ENCODE measurements at regions not wholly inside any gene's neighbourhood (a gene's known extent, or its start where the extent isn't known, plus 50 kb on each side); places are given as distances from the start of the nearest gene placed in this dataset.

DNA sequence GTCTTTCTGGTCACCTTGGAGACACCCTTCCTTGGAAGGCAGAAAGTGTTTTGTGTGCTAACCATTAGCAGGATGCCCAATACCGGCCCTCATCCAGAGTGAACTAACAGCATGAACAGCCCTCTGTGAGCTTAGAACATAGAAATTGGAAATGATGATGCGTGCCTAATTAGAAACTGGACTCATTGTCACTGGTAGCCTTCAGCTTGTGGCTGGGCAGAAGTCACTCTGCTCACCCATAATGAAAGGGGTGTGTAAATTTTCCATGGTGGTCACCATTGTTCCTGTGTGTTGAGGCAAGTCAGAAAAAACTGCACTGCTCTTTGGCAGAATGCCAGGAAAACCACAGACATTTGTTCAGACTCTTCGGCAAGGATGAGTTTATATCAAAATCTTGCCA lies 74.7 kb upstream of the CNTN4 start:
- no peaks in the 10 kb centered on the region for H3K9me3 ChIP-seq
- H3K27ac ChIP-seq: no peak overlapping the region
- TF ChIP-seq, protein P1, sequence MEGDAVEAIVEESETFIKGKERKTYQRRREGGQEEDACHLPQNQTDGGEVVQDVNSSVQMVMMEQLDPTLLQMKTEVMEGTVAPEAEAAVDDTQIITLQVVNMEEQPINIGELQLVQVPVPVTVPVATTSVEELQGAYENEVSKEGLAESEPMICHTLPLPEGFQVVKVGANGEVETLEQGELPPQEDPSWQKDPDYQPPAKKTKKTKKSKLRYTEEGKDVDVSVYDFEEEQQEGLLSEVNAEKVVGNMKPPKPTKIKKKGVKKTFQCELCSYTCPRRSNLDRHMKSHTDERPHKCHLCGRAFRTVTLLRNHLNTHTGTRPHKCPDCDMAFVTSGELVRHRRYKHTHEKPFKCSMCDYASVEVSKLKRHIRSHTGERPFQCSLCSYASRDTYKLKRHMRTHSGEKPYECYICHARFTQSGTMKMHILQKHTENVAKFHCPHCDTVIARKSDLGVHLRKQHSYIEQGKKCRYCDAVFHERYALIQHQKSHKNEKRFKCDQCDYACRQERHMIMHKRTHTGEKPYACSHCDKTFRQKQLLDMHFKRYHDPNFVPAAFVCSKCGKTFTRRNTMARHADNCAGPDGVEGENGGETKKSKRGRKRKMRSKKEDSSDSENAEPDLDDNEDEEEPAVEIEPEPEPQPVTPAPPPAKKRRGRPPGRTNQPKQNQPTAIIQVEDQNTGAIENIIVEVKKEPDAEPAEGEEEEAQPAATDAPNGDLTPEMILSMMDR (IDR thresholded peaks at IDR 0.05): no peak
- no peak for DNase-seq (ENCODE audit: low spot score)
- H3K4me1 ChIP-seq (ENCODE audit: control insufficient read depth in 1 of 2, low read depth in 2 of 2): no peaks in the 10 kb centered on the region
- H3K36me3 ChIP-seq: no peaks in the 10 kb centered on the region
- H3K27me3 ChIP-seq (replicated peaks; ENCODE audit: insufficient read depth): no peaks in the 10 kb centered on the region
- H3K4me3 ChIP-seq: no peak overlapping the region
- no peak for ATAC-seq (ENCODE audit: insufficient number of reproducible peaks, low FRiP score, low read depth)

DNA sequence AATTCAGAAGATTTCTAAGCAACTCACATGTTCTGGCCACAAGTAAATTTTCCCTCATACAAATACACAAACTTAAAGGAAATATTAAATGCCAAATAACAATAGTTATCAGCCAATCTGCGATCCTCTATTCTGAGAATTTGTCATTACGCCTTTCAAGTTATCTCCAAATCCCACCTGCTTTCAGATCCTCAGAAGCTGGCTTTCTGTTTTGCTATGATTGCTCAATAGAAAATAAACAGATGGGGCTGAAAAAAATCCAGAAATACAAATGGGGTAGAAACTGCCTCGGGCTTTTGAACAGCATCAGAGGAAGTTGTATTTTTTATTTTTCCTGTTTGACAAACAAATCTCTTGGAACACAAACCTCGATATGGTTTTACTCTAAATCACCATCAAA lies 74.0 kb upstream of the CNTN4 start:
- H3K27ac ChIP-seq: no peak overlapping the region
- no peaks in the 10 kb centered on the region for H3K9me3 ChIP-seq
- ATAC-seq (ENCODE audit: insufficient number of reproducible peaks, low FRiP score, low read depth): no peak
- no peak for DNase-seq (ENCODE audit: low spot score)
- no peak overlapping the region for H3K4me3 ChIP-seq
- H3K36me3 ChIP-seq: no peaks in the 10 kb centered on the region
- H3K4me1 ChIP-seq (ENCODE audit: control insufficient read depth in 1 of 2, low read depth in 2 of 2): no peaks in the 10 kb centered on the region
- no peaks in the 10 kb centered on the region for H3K27me3 ChIP-seq (replicated peaks; ENCODE audit: insufficient read depth)
- TF ChIP-seq, protein P1 (IDR thresholded peaks at IDR 0.05): no peak

DNA sequence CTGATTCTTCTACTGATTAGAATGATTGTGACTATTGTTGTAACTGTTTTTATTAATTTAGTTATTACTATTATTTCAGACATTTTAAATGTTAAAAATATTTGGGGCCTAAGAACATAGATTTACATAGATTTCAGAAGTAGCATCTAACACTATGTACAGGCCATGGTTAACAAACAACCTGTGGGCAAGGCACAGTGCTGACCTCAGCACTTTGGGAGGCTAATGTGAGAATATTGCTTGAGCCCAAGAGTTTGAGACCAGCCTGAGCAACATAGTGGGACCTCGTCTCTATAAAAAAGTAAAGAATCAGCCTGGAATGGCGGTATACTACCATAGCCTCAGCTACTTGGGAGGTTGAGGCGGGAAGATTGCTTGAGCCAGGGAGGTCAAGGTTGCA lies 69.1 kb upstream of the CNTN4 start:
- H3K27ac ChIP-seq: no peak overlapping the region
- no peaks in the 10 kb centered on the region for H3K9me3 ChIP-seq
- DNase-seq (ENCODE audit: low spot score): no peak
- no peak overlapping the region for H3K4me3 ChIP-seq
- no peaks in the 10 kb centered on the region for H3K36me3 ChIP-seq
- H3K4me1 ChIP-seq (ENCODE audit: control insufficient read depth in 1 of 2, low read depth in 2 of 2): no peaks in the 10 kb centered on the region
- no peaks in the 10 kb centered on the region for H3K27me3 ChIP-seq (replicated peaks; ENCODE audit: insufficient read depth)
- no peak for ATAC-seq (ENCODE audit: insufficient number of reproducible peaks, low FRiP score, low read depth)
- TF ChIP-seq, protein P1 (IDR thresholded peaks at IDR 0.05): no peak

DNA sequence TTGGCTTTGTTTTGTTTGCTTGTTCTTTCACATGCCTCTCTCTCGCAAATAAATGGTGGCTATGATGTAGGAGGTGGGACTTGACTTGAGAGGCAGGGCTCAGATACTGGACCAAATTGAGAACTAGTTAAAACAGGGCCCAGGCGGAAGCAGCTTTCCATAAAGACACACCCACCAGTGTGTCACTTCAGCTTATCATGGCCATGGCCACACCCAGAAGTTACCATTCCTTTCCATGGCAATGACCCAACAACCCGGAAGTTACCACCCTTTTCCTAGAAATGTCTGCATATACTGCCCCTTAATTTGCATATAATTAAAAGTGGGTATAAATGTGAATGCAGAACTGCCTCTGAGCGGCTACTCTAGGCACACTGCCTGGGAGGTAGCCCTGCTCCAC lies 62.6 kb upstream of the CNTN4 start:
- H3K4me1 ChIP-seq (ENCODE audit: control insufficient read depth in 1 of 2, low read depth in 2 of 2): no peaks in the 10 kb centered on the region
- H3K27me3 ChIP-seq (replicated peaks; ENCODE audit: insufficient read depth): no peaks in the 10 kb centered on the region
- H3K27ac ChIP-seq: no peak overlapping the region
- no peak for DNase-seq (ENCODE audit: low spot score)
- H3K36me3 ChIP-seq: no peaks in the 10 kb centered on the region
- H3K4me3 ChIP-seq: no peak overlapping the region
- no peaks in the 10 kb centered on the region for H3K9me3 ChIP-seq
- TF ChIP-seq, protein P1 (IDR thresholded peaks at IDR 0.05): no peak
- ATAC-seq (ENCODE audit: insufficient number of reproducible peaks, low FRiP score, low read depth): no peak

DNA sequence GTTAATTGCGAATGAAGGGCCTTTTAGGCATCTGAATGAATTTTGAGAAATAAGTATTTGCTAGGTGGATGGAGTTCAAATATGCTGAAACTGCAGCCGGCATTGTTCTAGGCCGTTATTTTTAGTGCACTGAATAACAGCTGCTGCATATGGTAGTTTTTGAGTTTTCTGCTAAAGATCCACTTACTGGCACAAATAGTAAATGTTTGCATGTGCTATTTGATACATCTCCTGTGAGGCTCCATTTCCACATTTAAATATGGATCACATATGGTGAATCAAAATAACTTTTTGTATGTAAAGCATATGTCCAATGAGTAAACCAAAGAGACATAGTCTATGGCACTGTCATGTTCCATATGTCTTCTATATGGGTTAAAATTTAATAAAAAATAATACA lies 56.7 kb upstream of the CNTN4 start:
- no peak for DNase-seq (ENCODE audit: low spot score)
- H3K27ac ChIP-seq: no peak overlapping the region
- ATAC-seq (ENCODE audit: insufficient number of reproducible peaks, low FRiP score, low read depth): no peak
- H3K4me3 ChIP-seq: no peak overlapping the region
- H3K4me1 ChIP-seq (ENCODE audit: control insufficient read depth in 1 of 2, low read depth in 2 of 2): no peaks in the 10 kb centered on the region
- H3K36me3 ChIP-seq: no peaks in the 10 kb centered on the region
- no peaks in the 10 kb centered on the region for H3K27me3 ChIP-seq (replicated peaks; ENCODE audit: insufficient read depth)
- H3K9me3 ChIP-seq: no peaks in the 10 kb centered on the region
- TF ChIP-seq, protein P1 (IDR thresholded peaks at IDR 0.05): no peak

All from thoracic aorta (tissue), 2 donors.